Mesenchymal stem cell (in vitro differentiated cells and primary cell): ENCODE measurements at regions not wholly inside any gene's neighbourhood (a gene's known extent, or its start where the extent isn't known, plus 50 kb on each side); places are given as distances from the start of the nearest gene placed in this dataset.

Experiments used
- DNase-seq: peaks from one replicate; pipeline ENCODE4 v3.0.0-alpha.2; 2013
- H2AFZ ChIP-seq: one replicate; pipeline ENCODE4 v1.6.1; 2013; ENCODE audit warnings: low read depth, mild to moderate bottlenecking, control low read depth, inconsistent platforms, low read length, moderate library complexity
- H2AK5ac ChIP-seq: 2 replicates; pipeline ENCODE4 v1.6.1; 2013; ENCODE audit warnings: low read length, moderate library complexity, mild to moderate bottlenecking, inconsistent platforms; ENCODE audit not compliant: severe bottlenecking
- H2BK120ac ChIP-seq: one replicate; pipeline ENCODE4 v1.6.1; 2013; ENCODE audit warnings: low read depth, mild to moderate bottlenecking, inconsistent platforms, low read length, moderate library complexity
- H2BK12ac ChIP-seq, 2 experiments: one replicate each; pipeline ENCODE4 v1.6.1; 2013; ENCODE audit warnings: inconsistent platforms in 2 of 2, low read length in 2 of 2, mild to moderate bottlenecking in 2 of 2, moderate library complexity in 2 of 2, control low read depth in 1 of 2
- H2BK15ac ChIP-seq: one replicate; pipeline ENCODE4 v1.6.1; 2013; ENCODE audit warnings: mild to moderate bottlenecking, low read depth, inconsistent platforms; ENCODE audit not compliant: poor library complexity, severe bottlenecking
- H2BK5ac ChIP-seq: 2 replicates; pipeline ENCODE4 v1.6.1; 2013; ENCODE audit warnings: low read depth, mild to moderate bottlenecking, low read length, control low read depth, inconsistent platforms; ENCODE audit not compliant: poor library complexity, severe bottlenecking
- H3K14ac ChIP-seq, 2 experiments: one replicate each; pipeline ENCODE4 v1.6.1; 2013; ENCODE audit warnings: inconsistent platforms in 2 of 2, low read length in 2 of 2, control low read depth in 1 of 2, mild to moderate bottlenecking in 1 of 2, moderate library complexity in 1 of 2
- H3K18ac ChIP-seq, 2 experiments: one replicate each; pipeline ENCODE4 v1.6.1; 2013; ENCODE audit warnings: inconsistent platforms in 2 of 2, low read length in 2 of 2, control low read depth in 1 of 2, low read depth in 1 of 2, mild to moderate bottlenecking in 1 of 2
- H3K23ac ChIP-seq, 2 experiments: one replicate each; pipeline ENCODE4 v1.6.1; 2013; ENCODE audit warnings: inconsistent platforms in 2 of 2, low read length in 2 of 2, mild to moderate bottlenecking in 2 of 2, moderate library complexity in 2 of 2, control low read depth in 1 of 2
- H3K27ac ChIP-seq: 2 replicates; pipeline ENCODE4 v1.5.1; 2013; ENCODE audit warnings: mild to moderate bottlenecking, moderate library complexity, low read length, control low read depth, inconsistent platforms; ENCODE audit not compliant: poor library complexity, severe bottlenecking
- H3K27me3 ChIP-seq, 2 experiments: 2 replicates each; pipeline versions ENCODE4 v1.6.1 to v1.7.0; 2013; ENCODE audit warnings: low read length in 2 of 2, mild to moderate bottlenecking in 2 of 2, moderate library complexity in 2 of 2, control low read depth in 1 of 2, inconsistent platforms in 1 of 2; ENCODE audit not compliant: control insufficient read depth in 1 of 2, insufficient read depth in 1 of 2
- H3K36me3 ChIP-seq, 2 experiments: 2 replicates each; pipeline versions ENCODE4 v1.6.1 to v1.7.0; 2013; ENCODE audit warnings: low read length in 2 of 2, control low read depth in 1 of 2, inconsistent platforms in 1 of 2, low read depth in 1 of 2, mild to moderate bottlenecking in 1 of 2; ENCODE audit not compliant: insufficient read depth in 2 of 2, control insufficient read depth in 1 of 2
- H3K4ac ChIP-seq, 2 experiments: one replicate each; pipeline ENCODE4 v1.6.1; 2013; ENCODE audit warnings: inconsistent platforms in 2 of 2, low read length in 2 of 2, mild to moderate bottlenecking in 2 of 2, moderate library complexity in 2 of 2, control low read depth in 1 of 2, low read depth in 1 of 2
- H3K4me1 ChIP-seq: 2 replicates; pipeline ENCODE4 v1.6.1; 2013; ENCODE audit warnings: low read depth, low read length, control low read depth; ENCODE audit not compliant: control insufficient read depth, insufficient read depth
- H3K4me2 ChIP-seq: 2 replicates; pipeline ENCODE4 v1.6.1; 2013; ENCODE audit warnings: low read length, mild to moderate bottlenecking, inconsistent platforms; ENCODE audit not compliant: poor library complexity, severe bottlenecking
- H3K4me3 ChIP-seq, 2 experiments: 2 replicates each; pipeline versions ENCODE4 v1.5.1 to v1.7.0; 2013; ENCODE audit warnings: low read length in 2 of 2, mild to moderate bottlenecking in 2 of 2, control low read depth in 1 of 2, low read depth in 1 of 2; ENCODE audit not compliant: insufficient read depth in 1 of 2
- H3K79me1 ChIP-seq: replicated peaks from 2 replicates; pipeline ENCODE4 v1.6.1; 2013; ENCODE audit warnings: mild to moderate bottlenecking, control low read depth, low read length, inconsistent platforms; ENCODE audit not compliant: poor library complexity, severe bottlenecking
- H3K9ac ChIP-seq: 2 replicates; pipeline ENCODE4 v1.7.0; 2013; ENCODE audit warnings: mild to moderate bottlenecking, low read length, moderate library complexity
- H3K9me3 ChIP-seq: 2 replicates; pipeline ENCODE4 v1.7.0; 2013; ENCODE audit warnings: mild to moderate bottlenecking, low read length; ENCODE audit not compliant: control insufficient read depth
- H4K8ac ChIP-seq: one replicate; pipeline ENCODE4 v1.6.1; 2013; ENCODE audit warnings: inconsistent platforms, mild to moderate bottlenecking, low read length, moderate library complexity
- H4K91ac ChIP-seq: one replicate; pipeline ENCODE4 v1.6.1; 2013; ENCODE audit warnings: mild to moderate bottlenecking, low read length, inconsistent platforms
- WGBS: methylation state at CpG from one replicate; pipeline ENCODE4 v1.1.7; 2013; ENCODE audit warnings: mixed read lengths; 5-methylcytosine and 5-hydroxymethylcytosine counted together

DNA sequence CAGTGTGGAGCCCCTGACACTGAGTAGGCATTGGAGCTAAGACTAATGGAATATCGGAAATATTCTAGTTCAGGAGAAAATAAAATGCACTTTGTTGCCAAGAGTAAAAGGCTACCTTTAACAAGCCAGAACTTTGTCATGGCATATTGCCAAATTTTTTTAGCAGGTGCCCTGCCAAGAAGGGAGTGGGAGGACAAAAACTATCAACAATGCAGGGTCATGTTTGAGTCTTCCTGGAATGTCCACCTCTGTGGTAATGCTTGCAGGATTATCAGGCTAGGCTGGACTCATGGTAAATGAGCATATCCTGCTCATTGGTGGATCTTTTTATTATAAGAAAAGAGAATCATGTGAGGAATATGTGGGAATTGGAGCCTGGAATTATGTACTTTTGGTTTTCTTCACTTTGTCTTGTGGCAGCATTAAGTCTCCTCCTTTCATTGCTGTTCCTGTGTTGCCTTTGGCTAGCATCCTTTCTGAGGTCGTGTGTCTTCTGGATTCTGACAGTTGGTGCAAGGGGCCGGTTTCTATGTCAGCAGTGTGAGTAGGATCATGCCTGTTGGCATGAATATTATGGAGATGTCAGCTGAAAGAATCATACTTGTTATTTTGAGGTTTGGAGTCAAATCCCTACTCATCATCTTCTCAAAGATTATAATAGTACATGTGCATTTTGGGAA, 122.9 kb upstream of the SPRY2 start:
- no peaks in the 10 kb centered on the region for H3K79me1 ChIP-seq
- H3K4me3 ChIP-seq: no peak overlapping the region
- H4K91ac ChIP-seq: no peak overlapping the region
- no peak overlapping the region for H3K9ac ChIP-seq
- H3K14ac ChIP-seq: no peak overlapping the region
- no peak overlapping the region for H3K23ac ChIP-seq
- H2BK120ac ChIP-seq: no peak overlapping the region
- no peaks in the 10 kb centered on the region for H3K4me1 ChIP-seq
- H2BK12ac ChIP-seq: no peak overlapping the region
- H3K27ac ChIP-seq: no peak overlapping the region
- no peaks in the 10 kb centered on the region for H3K27me3 ChIP-seq
- H2AK5ac ChIP-seq: no peak overlapping the region
- DNase-seq: no peak
- H2BK15ac ChIP-seq: no peak overlapping the region
- no peak overlapping the region for H2AFZ ChIP-seq
- H3K36me3 ChIP-seq: no peaks in the 10 kb centered on the region
- no peak overlapping the region for H4K8ac ChIP-seq
- H3K9me3 ChIP-seq: no peaks in the 10 kb centered on the region
- H3K18ac ChIP-seq: no peak overlapping the region
- H3K4me2 ChIP-seq: no peak overlapping the region
- 92% methylated on average over 3 of the region's 3 CpGs for WGBS
- no peak overlapping the region for H3K4ac ChIP-seq
- no peak overlapping the region for H2BK5ac ChIP-seq

GRCh38 chr13:80462567-80462966, 121.6 kb upstream of the SPRY2 start:
- Histone ChIP-seq H4K91ac (no peak overlapping the region), H3K27me3 (no peaks in the 10 kb centered on the region), H2BK120ac (no peak overlapping the region), H3K4me1 (no peaks in the 10 kb centered on the region), H3K4me3 (no peak overlapping the region), H3K23ac (no peak overlapping the region), H3K27ac (no peak overlapping the region), H2BK15ac (no peak overlapping the region), H3K4me2 (no peak overlapping the region), H2AK5ac (no peak overlapping the region), H3K4ac (peak overlapping the region in 1 of 2 experiments; percentile 37), H3K79me1 (no peaks in the 10 kb centered on the region), H3K9me3 (no peaks in the 10 kb centered on the region), H3K14ac (no peak overlapping the region), H3K9ac (no peak overlapping the region), H3K36me3 (no peaks in the 10 kb centered on the region), H2AFZ (no peak overlapping the region), H3K18ac (no peak overlapping the region), H2BK12ac (no peak overlapping the region), H4K8ac (no peak overlapping the region), H2BK5ac (no peak overlapping the region)
- DNase-seq: no peak

GRCh38 chr13:80462037-80462436, 121.1 kb upstream of the SPRY2 start:
- Histone ChIP-seq H3K4me1 (no peaks in the 10 kb centered on the region), H3K27ac (no peak overlapping the region), H3K4me3 (no peak overlapping the region), H2BK15ac (no peak overlapping the region), H2BK5ac (no peak overlapping the region), H3K18ac (no peak overlapping the region), H2BK120ac (no peak overlapping the region), H3K14ac (no peak overlapping the region), H3K4me2 (no peak overlapping the region), H4K8ac (no peak overlapping the region), H3K9ac (no peak overlapping the region), H2AK5ac (no peak overlapping the region), H3K4ac (no peak overlapping the region), H2BK12ac (no peak overlapping the region), H3K23ac (no peak overlapping the region), H3K79me1 (no peaks in the 10 kb centered on the region), H3K36me3 (no peaks in the 10 kb centered on the region), H2AFZ (no peak overlapping the region), H3K9me3 (no peaks in the 10 kb centered on the region), H4K91ac (no peak overlapping the region), H3K27me3 (no peaks in the 10 kb centered on the region)
- WGBS: 89% methylated on average over 1 of the region's 1 CpG
- DNase-seq: no peak

- Histone ChIP-seq H3K27ac (no peak overlapping the region), H4K8ac (no peak overlapping the region), H3K23ac (no peak overlapping the region), H2AFZ (no peak overlapping the region), H2AK5ac (no peak overlapping the region), H3K9ac (no peak overlapping the region), H3K27me3 (no peaks in the 10 kb centered on the region), H3K14ac (no peak overlapping the region), H3K4ac (no peak overlapping the region), H3K4me2 (no peak overlapping the region), H2BK15ac (no peak overlapping the region), H3K9me3 (no peaks in the 10 kb centered on the region), H3K18ac (no peak overlapping the region), H3K79me1 (no peaks in the 10 kb centered on the region), H2BK120ac (no peak overlapping the region), H3K4me1 (no peaks in the 10 kb centered on the region), H3K36me3 (no peaks in the 10 kb centered on the region), H2BK5ac (no peak overlapping the region), H3K4me3 (no peak overlapping the region), H2BK12ac (no peak overlapping the region), H4K91ac (no peak overlapping the region)
- DNase-seq: peak; percentile 26
- 24% methylated on average over 2 of the region's 2 CpGs for WGBS
Measured at GRCh38 chr13:80458543-80458942, 117.6 kb upstream of the SPRY2 start.
